ENCODE measurements at regions not wholly inside any gene's neighbourhood (a gene's known extent, or its start where the extent isn't known, plus 50 kb on each side); places are given as distances from the start of the nearest gene placed in this dataset.
"Not testable (repeated sequence)": the region's sequence is repeated elsewhere in the genome, so short reads cannot be mapped to it uniquely, and the experiment has no call there.

DNA sequence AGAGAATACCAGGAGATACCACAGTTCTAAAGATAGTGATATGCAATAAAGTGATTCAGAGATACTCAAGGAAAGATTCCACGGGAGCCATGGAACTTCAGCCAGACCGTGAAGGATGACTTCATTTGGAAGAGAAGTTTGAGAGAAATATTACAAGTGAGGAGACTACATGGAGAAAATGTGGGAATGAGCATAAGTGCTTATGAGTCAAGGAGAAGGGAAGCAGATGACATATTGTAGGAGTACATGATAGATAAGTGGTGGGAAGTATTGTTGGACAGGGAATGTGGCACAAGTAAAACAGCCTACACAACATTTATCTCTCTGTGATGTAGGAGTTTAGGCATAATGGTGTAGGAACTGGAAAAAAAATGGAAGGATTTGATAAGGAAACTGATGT lies 122.1 kb upstream of the FBXL17 start:
- Mint-ChIP-seq H3K9me3 (peaks cover 0 to 5% of the 10 kb centered on the region in 2 donors), H3K4me1 (ENCODE audit: low read depth) (no peaks in the 10 kb centered on the region), H3K27me3 (ENCODE audit: low read depth) (peaks cover 6% of the 10 kb centered on the region), H3K4me3 (no peak overlapping the region), H3K36me3 (ENCODE audit: insufficient read depth in 2 of 2) (peaks cover 1 to 2% of the 10 kb centered on the region in 2 donors), H3K27ac (no peak overlapping the region)
- DNase-seq (no peak), ATAC-seq (replicated peaks in 1 of 2) (no peak)

DNA sequence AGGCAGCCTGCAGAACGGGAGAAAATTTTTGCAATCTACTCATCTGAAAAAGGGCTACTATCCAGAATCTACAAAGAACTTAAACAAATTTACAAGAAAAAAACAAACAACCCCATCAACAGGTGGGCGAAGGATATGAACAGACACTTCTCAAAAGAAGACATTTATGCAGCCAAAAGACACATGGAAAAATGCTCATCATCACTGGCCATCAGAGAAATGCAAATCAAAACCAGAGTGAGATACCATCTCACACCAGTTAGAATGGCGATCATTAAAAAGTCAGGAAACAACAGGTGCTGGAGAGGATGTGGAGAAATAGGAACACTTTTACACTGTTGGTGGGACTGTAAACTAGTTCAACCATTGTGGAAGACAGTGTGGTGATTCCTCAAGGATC lies 113.7 kb upstream of the FBXL17 start:
- not testable (repeated sequence) for H3K27ac Mint-ChIP-seq; H3K9me3 Mint-ChIP-seq; H3K27me3 Mint-ChIP-seq (ENCODE audit: low read depth); H3K36me3 Mint-ChIP-seq (ENCODE audit: insufficient read depth in 2 of 2); H3K4me3 Mint-ChIP-seq; ATAC-seq (replicated peaks in 1 of 2); DNase-seq; H3K4me1 Mint-ChIP-seq (ENCODE audit: low read depth)

DNA sequence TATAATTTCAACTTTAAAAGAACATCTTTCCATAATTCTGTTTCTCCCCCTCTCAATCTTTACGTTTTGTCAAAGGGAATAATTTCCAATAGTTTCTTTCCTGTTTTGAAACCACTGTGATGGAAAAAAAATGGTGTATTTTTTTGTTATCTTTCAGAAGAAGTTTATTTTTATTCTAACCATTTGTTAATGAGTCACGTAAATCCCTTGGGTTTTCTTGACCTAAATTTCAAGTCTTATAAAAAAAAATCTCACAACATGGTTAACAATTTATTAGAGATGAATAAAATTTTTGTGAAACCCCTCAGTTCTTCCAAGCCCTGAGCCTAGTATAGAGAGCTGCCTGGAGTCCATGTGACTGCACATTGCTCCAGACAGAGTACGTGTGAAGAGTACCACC lies 106.1 kb upstream of the FBXL17 start:
- Mint-ChIP-seq H3K9me3 (peaks cover 2 to 7% of the 10 kb centered on the region in 2 donors), H3K4me3 (no peak overlapping the region), H3K27ac (no peak overlapping the region), H3K4me1 (ENCODE audit: low read depth) (no peaks in the 10 kb centered on the region), H3K27me3 (ENCODE audit: low read depth) (peaks cover 18% of the 10 kb centered on the region), H3K36me3 (ENCODE audit: insufficient read depth in 2 of 2) (no peaks in the 10 kb centered on the region)
- ATAC-seq (replicated peaks in 1 of 2) (no peak), DNase-seq (no peak)

DNA sequence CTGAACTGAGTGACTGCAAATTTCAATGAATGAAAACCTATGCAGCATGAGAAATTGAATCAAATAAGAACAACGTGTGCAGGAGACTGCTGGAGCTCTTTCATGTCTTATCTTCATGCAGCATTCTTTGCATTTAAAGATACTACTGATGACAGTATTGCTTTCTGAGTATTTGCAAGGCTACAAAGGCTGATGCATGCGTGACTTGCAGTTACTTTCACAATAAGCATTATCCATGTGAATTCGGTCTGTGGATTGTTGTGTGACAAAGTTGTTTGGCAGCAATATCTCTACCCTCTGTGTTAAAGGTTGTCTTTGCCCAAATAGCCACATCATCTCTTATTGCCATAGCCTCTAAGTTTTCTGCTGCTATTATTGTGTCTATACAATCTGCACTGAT lies 102.1 kb upstream of the FBXL17 start:
- Mint-ChIP-seq H3K36me3 (ENCODE audit: insufficient read depth in 2 of 2) (no peaks in the 10 kb centered on the region), H3K27me3 (ENCODE audit: low read depth) (peaks cover 25% of the 10 kb centered on the region), H3K4me1 (ENCODE audit: low read depth) (no peaks in the 10 kb centered on the region), H3K27ac (no peak overlapping the region), H3K4me3 (no peak overlapping the region), H3K9me3 (peaks cover 0 to 2% of the 10 kb centered on the region in 2 donors)
- DNase-seq (no peak), ATAC-seq (replicated peaks in 1 of 2) (no peak)

DNA sequence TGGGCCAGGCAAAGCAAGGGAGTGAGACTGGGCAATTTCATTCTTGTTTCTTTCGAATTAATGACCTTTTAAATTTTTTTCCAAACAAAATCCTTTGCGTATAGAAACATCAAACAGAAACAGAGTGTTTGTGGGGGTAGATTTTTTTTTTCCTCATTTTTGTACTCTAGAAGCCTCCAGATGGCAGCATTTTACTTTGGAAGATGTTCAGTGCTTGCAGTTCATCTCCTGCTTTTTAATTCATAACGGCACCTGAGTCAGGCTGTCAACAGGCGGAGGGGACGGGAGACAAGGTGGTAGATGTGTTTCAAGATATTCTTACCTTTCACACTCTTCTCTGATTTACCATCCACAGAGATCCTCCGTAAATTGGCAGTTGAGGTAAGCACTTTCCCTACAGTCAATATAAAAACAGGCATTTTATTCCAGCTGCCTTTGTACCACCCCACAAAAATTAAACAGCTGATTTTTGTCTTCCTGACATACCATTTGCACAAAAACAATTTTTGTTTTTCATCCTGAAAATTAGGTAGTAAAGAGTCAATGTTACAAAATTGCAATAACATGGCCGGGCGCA lies 99.5 kb upstream of the FBXL17 start:
- no peak for ATAC-seq (replicated peaks in 1 of 2)
- Mint-ChIP-seq H3K4me3 (no peak overlapping the region), H3K9me3 (no peaks in the 10 kb centered on the region)

DNA sequence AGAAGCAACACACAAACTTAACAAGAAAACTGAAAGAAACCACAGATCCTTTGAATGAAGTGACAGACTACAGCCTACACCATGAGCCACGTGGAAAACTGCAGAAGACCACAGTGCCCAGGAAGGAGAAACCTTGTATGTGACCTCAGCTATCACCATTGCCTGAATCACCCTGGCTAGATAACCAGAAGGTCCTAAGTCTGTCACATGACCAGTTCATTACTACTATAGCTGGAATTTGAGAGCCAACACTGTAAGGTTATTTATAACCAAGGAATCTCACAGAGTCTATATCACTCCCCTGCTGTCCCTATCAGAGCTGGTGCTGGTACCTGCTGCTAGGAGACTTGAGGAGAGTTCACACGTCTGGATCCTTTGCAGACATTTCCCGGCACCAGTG lies 90.3 kb upstream of the FBXL17 start:
- Mint-ChIP-seq H3K36me3 (ENCODE audit: insufficient read depth in 2 of 2) (no peaks in the 10 kb centered on the region), H3K9me3 (peaks cover 0 to 4% of the 10 kb centered on the region in 2 donors), H3K27ac (no peak overlapping the region), H3K27me3 (ENCODE audit: low read depth) (peaks cover 16% of the 10 kb centered on the region), H3K4me3 (no peak overlapping the region), H3K4me1 (ENCODE audit: low read depth) (no peaks in the 10 kb centered on the region)
- ATAC-seq (replicated peaks in 1 of 2) (no peak), DNase-seq (no peak)

More for the DNA sequence above, 99.5 kb upstream of the FBXL17 start:
- peaks cover 8% of the 10 kb centered on the region for H3K27me3 Mint-ChIP-seq (ENCODE audit: low read depth)
- no peak overlapping the region for H3K27ac Mint-ChIP-seq
- no peak for DNase-seq
- no peaks in the 10 kb centered on the region for H3K4me1 Mint-ChIP-seq (ENCODE audit: low read depth)
- H3K36me3 Mint-ChIP-seq (ENCODE audit: insufficient read depth in 2 of 2), result no peaks in the 10 kb centered on the region

DNA sequence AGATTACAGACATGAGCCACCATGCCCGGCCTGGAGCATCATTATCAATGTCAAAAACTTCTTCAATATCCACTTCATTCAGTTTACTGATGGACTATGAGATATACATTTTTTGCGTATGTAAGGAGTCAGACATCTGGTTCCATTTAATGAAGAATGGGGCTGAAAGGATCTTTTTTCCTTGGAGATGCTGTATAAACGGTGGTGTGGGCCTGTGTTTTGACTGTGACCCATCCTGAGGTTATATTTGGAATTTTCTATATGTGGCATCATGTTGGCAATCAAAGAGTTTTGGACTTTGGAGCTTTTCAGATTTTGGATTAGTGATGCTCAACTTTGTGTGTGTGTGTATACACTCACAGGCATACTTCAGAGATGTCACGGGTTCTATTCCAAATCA lies 85.7 kb upstream of the FBXL17 start:
- Mint-ChIP-seq H3K36me3 (ENCODE audit: insufficient read depth in 2 of 2) (no peaks in the 10 kb centered on the region), H3K27me3 (ENCODE audit: low read depth) (peaks cover 6% of the 10 kb centered on the region), H3K9me3 (peaks cover 0 to 4% of the 10 kb centered on the region in 2 donors), H3K27ac (no peak overlapping the region), H3K4me1 (ENCODE audit: low read depth) (no peaks in the 10 kb centered on the region), H3K4me3 (no peak overlapping the region)
- ATAC-seq (replicated peaks in 1 of 2) (no peak), DNase-seq (no peak)

DNA sequence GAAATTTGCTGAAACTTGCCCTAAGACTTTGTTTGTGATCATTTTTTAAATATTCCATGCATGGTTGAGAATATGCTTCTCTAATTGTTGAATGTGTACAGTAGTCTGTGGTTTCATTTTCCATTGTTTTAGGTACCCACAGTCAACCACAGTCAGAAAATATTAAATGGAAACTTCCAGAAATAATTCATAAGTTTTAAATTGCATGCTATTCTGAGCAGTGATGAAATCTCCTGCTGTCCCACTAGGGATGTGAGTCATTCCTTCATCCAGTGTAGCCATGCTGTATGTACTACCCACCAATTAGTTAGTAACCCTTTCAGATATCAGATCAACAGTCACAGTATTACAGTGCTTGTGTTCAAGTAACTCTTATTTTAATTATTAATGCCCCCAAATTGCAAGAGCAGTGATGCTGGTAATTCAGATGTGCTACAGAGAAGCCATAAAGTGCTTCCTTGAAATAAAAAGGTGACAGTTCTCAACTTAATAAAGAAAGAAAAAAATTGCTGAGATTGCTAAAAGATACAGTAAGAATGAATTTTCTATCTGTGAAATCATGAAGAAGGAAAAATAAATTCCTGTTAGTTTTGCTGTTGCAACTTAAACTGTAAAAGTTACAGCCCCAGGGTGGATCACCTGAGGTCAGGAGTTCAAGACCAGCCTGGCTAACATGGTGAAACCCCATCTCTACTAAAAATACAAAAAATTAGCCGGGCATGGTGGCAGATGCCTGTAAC lies 79.9 kb upstream of the FBXL17 start:
- ATAC-seq (replicated peaks in 1 of 2) (no peak), DNase-seq (no peak)
- peaks cover 0 to 1% of the 10 kb centered on the region in 2 donors for H3K9me3 Mint-ChIP-seq
- H3K4me3 Mint-ChIP-seq, result no peak overlapping the region
- H3K27ac Mint-ChIP-seq, result no peak overlapping the region
- H3K27me3 Mint-ChIP-seq (ENCODE audit: low read depth), result peaks cover 18% of the 10 kb centered on the region
- no peaks in the 10 kb centered on the region for H3K36me3 Mint-ChIP-seq (ENCODE audit: insufficient read depth in 2 of 2)
- H3K4me1 Mint-ChIP-seq (ENCODE audit: low read depth), result no peaks in the 10 kb centered on the region

DNA sequence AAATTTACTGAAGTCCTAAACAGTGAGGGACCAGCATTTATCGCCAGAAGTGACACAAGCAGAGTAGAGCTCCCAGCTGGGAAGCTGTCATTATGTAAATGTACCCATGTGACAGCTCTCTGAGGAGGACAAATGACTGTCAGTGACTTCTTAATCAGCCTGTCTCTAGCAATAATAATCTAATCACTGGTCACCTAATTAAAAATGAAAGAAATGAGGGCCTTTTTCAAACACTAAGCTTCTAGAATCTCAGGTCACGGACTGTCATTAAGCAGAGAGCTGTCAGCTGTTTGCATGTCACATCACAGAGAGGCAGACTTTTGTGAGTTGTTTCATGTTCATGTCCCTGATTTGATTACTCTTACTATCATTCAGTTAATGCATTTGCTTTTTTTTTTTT lies 77.9 kb upstream of the FBXL17 start:
- no peak for ATAC-seq (replicated peaks in 1 of 2)
- Mint-ChIP-seq H3K4me1 (ENCODE audit: low read depth) (no peaks in the 10 kb centered on the region), H3K27ac (no peak overlapping the region), H3K9me3 (peaks cover 2 to 5% of the 10 kb centered on the region in 2 donors), H3K4me3 (no peak overlapping the region), H3K27me3 (ENCODE audit: low read depth) (peaks cover 18% of the 10 kb centered on the region), H3K36me3 (ENCODE audit: insufficient read depth in 2 of 2) (peaks cover 0 to 5% of the 10 kb centered on the region in 2 donors)
- DNase-seq, result no peak

DNA sequence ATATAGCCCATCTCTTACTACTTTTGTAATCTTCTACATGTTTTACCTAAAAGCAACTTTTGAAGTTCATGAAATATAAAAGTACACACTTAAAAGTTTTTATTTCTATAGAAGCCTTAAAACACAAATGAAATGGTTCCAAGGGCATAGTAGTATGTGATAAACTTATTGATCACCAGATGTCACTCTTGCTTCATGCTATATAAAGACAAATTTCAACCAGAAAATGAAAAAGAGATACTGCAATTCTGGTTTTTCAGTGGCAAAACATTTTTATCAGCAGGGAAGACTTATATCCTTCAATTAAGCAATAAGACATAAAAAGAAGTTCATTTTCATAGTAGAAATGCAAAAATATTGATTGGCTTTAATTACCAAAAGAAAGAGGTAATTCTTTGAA lies 69.4 kb upstream of the FBXL17 start:
- no peaks in the 10 kb centered on the region for H3K4me1 Mint-ChIP-seq (ENCODE audit: low read depth)
- DNase-seq (no peak), ATAC-seq (replicated peaks in 1 of 2) (no peak)
- peaks cover 0 to 12% of the 10 kb centered on the region in 2 donors for H3K36me3 Mint-ChIP-seq (ENCODE audit: insufficient read depth in 2 of 2)
- peaks cover 6% of the 10 kb centered on the region for H3K27me3 Mint-ChIP-seq (ENCODE audit: low read depth)
- peaks cover 7 to 13% of the 10 kb centered on the region in 2 donors for H3K9me3 Mint-ChIP-seq
- H3K27ac Mint-ChIP-seq, result no peak overlapping the region
- H3K4me3 Mint-ChIP-seq, result no peak overlapping the region

DNA sequence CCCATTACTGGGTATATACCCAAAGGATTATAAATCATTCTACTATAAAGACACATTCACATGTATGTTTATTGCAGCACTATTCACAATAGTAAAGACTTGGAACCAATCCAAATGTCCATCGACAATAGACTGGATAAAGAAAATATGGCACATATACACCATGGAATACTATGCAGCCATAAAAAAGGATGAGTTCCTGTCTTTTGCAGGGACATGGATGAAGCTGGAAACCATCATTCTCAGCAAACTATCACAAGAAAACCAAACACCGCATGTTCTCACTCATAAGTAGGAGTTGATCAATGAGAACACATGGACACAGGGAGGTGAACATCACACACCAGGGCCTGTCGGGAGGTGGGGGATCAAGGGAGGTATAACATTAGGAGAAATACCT lies 62.2 kb upstream of the FBXL17 start:
- ATAC-seq (replicated peaks in 1 of 2); H3K36me3 Mint-ChIP-seq (ENCODE audit: insufficient read depth in 2 of 2); DNase-seq; H3K27me3 Mint-ChIP-seq (ENCODE audit: low read depth); H3K27ac Mint-ChIP-seq; H3K4me3 Mint-ChIP-seq; H3K4me1 Mint-ChIP-seq (ENCODE audit: low read depth); H3K9me3 Mint-ChIP-seq: not testable (repeated sequence)

DNA sequence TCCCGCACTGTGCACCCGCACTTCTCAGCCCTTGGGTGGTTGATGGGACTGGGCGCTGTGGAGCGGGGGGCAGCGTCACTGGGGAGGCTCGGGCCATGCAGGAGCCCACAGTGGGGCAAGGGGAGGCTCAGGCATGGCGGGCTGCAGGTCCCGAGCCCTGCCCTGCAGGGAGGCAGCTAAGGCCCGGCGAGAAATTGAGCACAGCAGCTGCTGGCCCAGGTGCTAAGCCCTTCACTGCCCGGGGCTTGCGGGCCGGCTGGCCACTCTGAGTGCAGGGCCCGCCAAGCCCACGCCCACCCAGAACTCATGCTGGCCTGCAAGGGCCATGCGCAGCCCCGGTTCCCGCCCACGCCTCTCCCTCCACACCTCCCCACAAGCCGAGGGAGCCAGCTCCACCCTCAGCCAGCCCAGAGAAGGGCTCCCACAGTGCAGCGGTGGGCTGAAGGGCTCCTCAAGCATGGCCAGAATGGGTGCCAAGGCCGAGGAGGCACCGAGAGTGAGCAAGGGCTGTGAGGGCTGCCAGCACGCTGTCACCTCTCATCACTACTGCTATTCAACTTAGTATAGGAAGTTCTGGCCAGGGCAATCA lies 60.3 kb upstream of the FBXL17 start:
- ATAC-seq (replicated peaks in 1 of 2); DNase-seq; H3K27me3 Mint-ChIP-seq (ENCODE audit: low read depth); H3K4me1 Mint-ChIP-seq (ENCODE audit: low read depth); H3K4me3 Mint-ChIP-seq; H3K27ac Mint-ChIP-seq; H3K36me3 Mint-ChIP-seq (ENCODE audit: insufficient read depth in 2 of 2); H3K9me3 Mint-ChIP-seq: not testable (repeated sequence)

DNA sequence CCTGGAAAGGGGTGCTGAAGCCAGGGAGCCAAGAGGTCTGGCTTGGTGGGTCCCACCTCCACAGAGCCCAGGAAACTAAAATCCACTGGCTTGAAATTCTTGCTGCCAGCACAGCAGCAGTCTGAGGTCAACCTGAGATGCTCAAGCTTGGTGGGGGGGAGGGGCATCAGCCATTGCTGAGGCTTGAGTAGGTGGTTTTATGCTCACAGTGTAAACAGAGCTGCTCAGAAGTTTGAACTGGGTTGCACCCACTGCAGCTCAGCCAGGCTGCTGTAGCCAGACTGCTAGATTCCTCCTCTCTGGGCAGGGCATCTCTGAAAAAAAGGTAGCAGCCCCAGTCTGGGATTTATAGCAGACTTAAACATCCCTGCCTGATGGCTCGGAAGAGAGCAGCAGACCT lies 55.5 kb upstream of the FBXL17 start:
- no peak overlapping the region for H3K4me3 Mint-ChIP-seq
- DNase-seq (no peak), ATAC-seq (replicated peaks in 1 of 2) (no peak)
- H3K9me3 Mint-ChIP-seq, result peaks cover 0 to 6% of the 10 kb centered on the region in 2 donors
- H3K27ac Mint-ChIP-seq, result no peak overlapping the region
- no peaks in the 10 kb centered on the region for H3K36me3 Mint-ChIP-seq (ENCODE audit: insufficient read depth in 2 of 2)
- H3K4me1 Mint-ChIP-seq (ENCODE audit: low read depth), result no peaks in the 10 kb centered on the region
- no peaks in the 10 kb centered on the region for H3K27me3 Mint-ChIP-seq (ENCODE audit: low read depth)
